Adipocyte (in vitro differentiated cells): ENCODE measurements at regions not wholly inside any gene's neighbourhood (a gene's known extent, or its start where the extent isn't known, plus 50 kb on each side); places are given as distances from the start of the nearest gene placed in this dataset.

Experiments used
- DNase-seq: peaks from one replicate; pipeline ENCODE4 v3.0.0-alpha.2; 2015; ENCODE audit warnings: low read depth
- H3K27me3 ChIP-seq: replicated peaks from 2 replicates; pipeline ENCODE4 v1.7.0; 2013; ENCODE audit warnings: mild to moderate bottlenecking, low read length, moderate library complexity; ENCODE audit not compliant: control insufficient read depth, insufficient read depth
- H3K36me3 ChIP-seq: 2 replicates; pipeline ENCODE4 v1.7.0; 2013; ENCODE audit warnings: low read length, mild to moderate bottlenecking, moderate library complexity; ENCODE audit not compliant: control insufficient read depth, insufficient read depth, severe bottlenecking
- H3K4me1 ChIP-seq: 2 replicates; pipeline ENCODE4 v1.7.0; 2013; ENCODE audit warnings: mild to moderate bottlenecking, low read length, moderate library complexity; ENCODE audit not compliant: control insufficient read depth, insufficient read depth
- H3K4me3 ChIP-seq: 2 replicates; pipeline ENCODE4 v1.7.0; 2013; ENCODE audit warnings: mild to moderate bottlenecking, low read length, moderate library complexity
- H3K9ac ChIP-seq: 2 replicates; pipeline ENCODE4 v1.7.0; 2013; ENCODE audit warnings: mild to moderate bottlenecking, low read length, moderate library complexity
- H3K9me3 ChIP-seq: 2 replicates; pipeline ENCODE4 v1.7.0; 2013; ENCODE audit warnings: mild to moderate bottlenecking, low read length, moderate library complexity; ENCODE audit not compliant: control insufficient read depth

DNA sequence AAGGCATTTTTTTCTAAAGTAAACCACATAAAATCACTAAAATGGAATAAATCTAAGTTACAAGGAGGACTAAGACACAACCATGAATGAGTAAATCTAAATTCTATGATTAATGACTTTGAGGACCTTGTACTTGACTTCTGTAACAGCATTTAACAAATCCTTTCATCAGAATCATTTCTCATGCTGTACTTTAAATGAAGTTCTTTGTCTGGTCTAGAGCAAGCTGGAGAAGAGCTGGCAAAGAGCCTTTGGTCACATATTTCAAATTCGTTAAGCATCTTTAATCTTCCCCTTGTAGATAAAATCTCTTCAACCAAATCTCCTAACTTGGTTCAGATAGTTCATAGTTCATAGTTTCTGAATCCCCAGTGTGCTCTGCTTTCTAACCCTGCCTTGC is 405.4 kb downstream of the PTPRC start:
- Histone ChIP-seq H3K27me3 (no peaks in the 10 kb centered on the region), H3K4me1 (no peaks in the 10 kb centered on the region), H3K36me3 (no peaks in the 10 kb centered on the region), H3K9me3 (peaks cover 13% of the 10 kb centered on the region), H3K9ac (no peak overlapping the region), H3K4me3 (no peak overlapping the region)
- no peak for DNase-seq

- Histone ChIP-seq H3K9ac (no peak overlapping the region), H3K27me3 (no peaks in the 10 kb centered on the region), H3K4me3 (no peak overlapping the region), H3K9me3 (peaks cover 19% of the 10 kb centered on the region), H3K4me1 (no peaks in the 10 kb centered on the region), H3K36me3 (no peaks in the 10 kb centered on the region)
- no peak for DNase-seq
Measured at GRCh38 chr1:199046618-199047017, 407.8 kb downstream of the PTPRC start.

- DNase-seq, result no peak
- H3K9ac ChIP-seq, result no peak overlapping the region
- H3K36me3 ChIP-seq, result no peaks in the 10 kb centered on the region
- H3K4me1 ChIP-seq, result no peaks in the 10 kb centered on the region
- peaks cover 4% of the 10 kb centered on the region for H3K9me3 ChIP-seq
- H3K27me3 ChIP-seq, result no peaks in the 10 kb centered on the region
- no peak overlapping the region for H3K4me3 ChIP-seq
Measured at GRCh38 chr1:199054694-199055093, 415.9 kb downstream of the PTPRC start.

DNA sequence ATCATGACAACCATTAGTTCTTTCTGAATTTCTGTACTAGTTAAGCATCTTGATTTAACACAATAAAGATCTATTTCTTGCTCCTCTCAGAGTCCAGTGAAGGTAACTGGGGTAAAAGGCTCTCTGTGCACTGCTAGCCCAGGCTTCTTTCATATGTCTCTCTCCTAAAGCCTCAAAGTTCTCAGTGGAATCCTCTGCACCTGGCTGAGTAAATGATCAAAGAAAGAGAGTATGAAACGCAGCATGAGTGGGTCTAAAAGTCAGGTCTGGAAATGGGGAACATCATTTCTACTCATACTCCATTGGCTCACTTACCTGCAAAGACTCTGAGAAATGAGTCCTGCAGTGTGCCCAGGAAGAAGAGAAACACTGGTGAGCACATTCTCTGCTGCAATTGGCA is 418.5 kb downstream of the PTPRC start:
- no peak for DNase-seq
- no peak overlapping the region for H3K4me3 ChIP-seq
- no peaks in the 10 kb centered on the region for H3K27me3 ChIP-seq
- no peaks in the 10 kb centered on the region for H3K4me1 ChIP-seq
- H3K9ac ChIP-seq, result no peak overlapping the region
- no peaks in the 10 kb centered on the region for H3K36me3 ChIP-seq
- H3K9me3 ChIP-seq, result no peaks in the 10 kb centered on the region

- H3K36me3 ChIP-seq, result no peaks in the 10 kb centered on the region
- no peak for DNase-seq
- H3K9ac ChIP-seq, result no peak overlapping the region
- H3K4me3 ChIP-seq, result no peak overlapping the region
- no peaks in the 10 kb centered on the region for H3K9me3 ChIP-seq
- no peaks in the 10 kb centered on the region for H3K4me1 ChIP-seq
- no peaks in the 10 kb centered on the region for H3K27me3 ChIP-seq
Measured at GRCh38 chr1:199058281-199058680, 419.4 kb downstream of the PTPRC start.

GRCh38 chr1:199064971-199065370 is 426.1 kb downstream of the PTPRC start:
- DNase-seq, result no peak
- Histone ChIP-seq H3K36me3 (no peaks in the 10 kb centered on the region), H3K9ac (no peak overlapping the region), H3K9me3 (no peaks in the 10 kb centered on the region), H3K4me1 (no peaks in the 10 kb centered on the region), H3K27me3 (no peaks in the 10 kb centered on the region), H3K4me3 (no peak overlapping the region)

- H3K27me3 ChIP-seq, result no peaks in the 10 kb centered on the region
- H3K4me1 ChIP-seq, result no peaks in the 10 kb centered on the region
- no peak for DNase-seq
- H3K9me3 ChIP-seq, result no peaks in the 10 kb centered on the region
- H3K36me3 ChIP-seq, result no peaks in the 10 kb centered on the region
- no peak overlapping the region for H3K4me3 ChIP-seq
- no peak overlapping the region for H3K9ac ChIP-seq
Measured at GRCh38 chr1:199067483-199067882, 428.6 kb downstream of the PTPRC start.

DNA sequence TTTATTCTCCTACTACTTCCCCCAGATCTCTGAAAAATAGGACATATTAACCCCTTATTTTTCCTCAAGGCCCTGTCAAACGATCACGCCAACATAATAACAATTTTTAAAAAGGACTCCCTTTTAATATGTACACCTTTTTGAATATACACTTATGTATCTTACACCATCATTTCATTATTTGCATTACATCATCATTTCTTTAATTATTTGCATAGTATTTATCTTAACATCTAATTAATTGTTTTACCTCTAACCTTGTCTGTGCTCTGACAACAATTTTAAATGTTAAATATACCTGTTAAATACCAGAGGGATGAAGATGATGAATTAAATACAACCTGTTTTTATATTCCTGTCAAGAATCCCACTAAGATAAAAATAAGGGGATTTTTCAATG is 432.2 kb downstream of the PTPRC start:
- Histone ChIP-seq H3K4me3 (no peak overlapping the region), H3K27me3 (no peaks in the 10 kb centered on the region), H3K36me3 (no peaks in the 10 kb centered on the region), H3K9me3 (no peaks in the 10 kb centered on the region), H3K9ac (no peak overlapping the region), H3K4me1 (no peaks in the 10 kb centered on the region)
- DNase-seq, result no peak

GRCh38 chr1:199073166-199073565 is 434.3 kb downstream of the PTPRC start:
- Histone ChIP-seq H3K27me3 (no peaks in the 10 kb centered on the region), H3K9me3 (no peaks in the 10 kb centered on the region), H3K9ac (no peak overlapping the region), H3K4me1 (no peaks in the 10 kb centered on the region), H3K36me3 (no peaks in the 10 kb centered on the region), H3K4me3 (no peak overlapping the region)
- no peak for DNase-seq

GRCh38 chr1:199075792-199076191 is 437.0 kb downstream of the PTPRC start:
- Histone ChIP-seq H3K36me3 (no peaks in the 10 kb centered on the region), H3K27me3 (no peaks in the 10 kb centered on the region), H3K9ac (no peak overlapping the region), H3K4me3 (no peak overlapping the region), H3K9me3 (no peaks in the 10 kb centered on the region), H3K4me1 (no peaks in the 10 kb centered on the region)
- DNase-seq, result no peak

DNA sequence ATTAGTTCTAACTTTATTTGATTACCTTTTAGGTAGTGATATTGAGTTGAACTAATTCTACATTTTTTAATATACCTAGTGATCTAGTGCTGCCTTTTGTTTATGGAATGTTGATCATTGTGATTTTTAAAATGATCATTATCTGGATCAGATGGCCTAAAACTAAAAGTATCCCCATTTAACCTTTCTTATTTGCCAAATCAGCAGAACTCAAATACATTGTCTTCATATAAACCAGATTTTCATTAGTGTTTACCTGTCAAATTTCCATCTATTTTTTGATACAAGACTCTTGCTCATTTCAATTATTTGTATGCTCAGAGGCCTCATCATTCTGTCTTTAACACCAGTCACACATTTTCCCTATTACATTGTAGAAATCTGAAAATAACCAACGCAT is 441.2 kb downstream of the PTPRC start:
- no peak for DNase-seq
- no peak overlapping the region for H3K4me3 ChIP-seq
- no peak overlapping the region for H3K9ac ChIP-seq
- no peaks in the 10 kb centered on the region for H3K27me3 ChIP-seq
- no peaks in the 10 kb centered on the region for H3K9me3 ChIP-seq
- peaks cover 7% of the 10 kb centered on the region for H3K4me1 ChIP-seq
- no peaks in the 10 kb centered on the region for H3K36me3 ChIP-seq

DNA sequence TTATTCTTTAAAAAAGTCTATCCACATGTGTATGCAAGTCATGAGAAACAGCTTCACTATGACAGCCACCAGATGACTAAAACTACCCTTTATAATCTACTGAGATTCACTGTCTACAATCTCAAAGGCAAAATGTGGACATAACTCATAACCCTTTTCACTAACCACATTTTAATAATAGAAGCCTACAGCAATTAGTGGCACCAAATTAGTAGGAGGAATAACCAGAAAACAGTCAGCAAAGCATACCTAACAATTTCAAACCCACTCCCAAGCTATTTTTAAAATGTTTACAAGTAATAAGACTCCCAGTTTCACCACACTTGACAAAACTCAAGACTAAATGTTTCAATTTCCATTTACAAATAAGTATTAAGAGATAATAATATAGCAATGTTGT is 442.9 kb downstream of the PTPRC start:
- Histone ChIP-seq H3K4me1 (peaks cover 7% of the 10 kb centered on the region), H3K4me3 (no peak overlapping the region), H3K9me3 (no peaks in the 10 kb centered on the region), H3K9ac (no peak overlapping the region), H3K36me3 (no peaks in the 10 kb centered on the region), H3K27me3 (no peaks in the 10 kb centered on the region)
- no peak for DNase-seq
